GM18507 (cell line): ENCODE measurements at regions not wholly inside any gene's neighbourhood (a gene's known extent, or its start where the extent isn't known, plus 50 kb on each side); places are given as distances from the start of the nearest gene placed in this dataset.
"Not testable (repeated sequence)": the region's sequence is repeated elsewhere in the genome, so short reads cannot be mapped to it uniquely, and the experiment has no call there.

ENCODE experiments used
- DNase-seq: peaks from one replicate; pipeline ENCODE4 v3.0.0; 2011; ENCODE audit warnings: low read depth; ENCODE audit not compliant: insufficient read length; ENCODE audit errors: extremely low spot score
- FAIRE-seq: peaks from 2 replicates; lab custom pipeline; 2011; peaks lifted over from hg19 to GRCh38; lab: Jason Lieb, UNC

- FAIRE-seq (no peak), DNase-seq (no peak)
These were observed 337.5 kb downstream of the LRRIQ3 start for GRCh38 chr1:73860421-73860950.

DNA sequence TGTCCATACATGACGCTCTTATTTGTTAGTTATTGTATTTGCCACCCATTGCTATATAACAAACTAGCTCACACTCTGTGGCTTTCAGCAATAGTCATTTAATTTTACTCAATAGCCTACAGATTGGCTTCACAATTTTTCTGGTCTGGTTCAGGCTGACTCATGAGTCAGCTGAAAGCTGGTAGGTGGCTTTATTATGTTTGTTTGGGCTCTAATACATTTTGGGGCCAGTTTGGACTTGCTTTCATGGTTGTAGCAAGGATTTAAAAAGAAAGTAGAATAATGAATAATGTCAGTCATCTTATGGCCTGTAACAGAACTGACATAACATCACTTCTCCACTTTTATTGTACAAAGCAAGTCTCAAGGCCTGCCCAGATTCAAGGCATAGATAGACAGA lies 338.7 kb downstream of the LRRIQ3 start:
- FAIRE-seq (no peak), DNase-seq (no peak)

DNA sequence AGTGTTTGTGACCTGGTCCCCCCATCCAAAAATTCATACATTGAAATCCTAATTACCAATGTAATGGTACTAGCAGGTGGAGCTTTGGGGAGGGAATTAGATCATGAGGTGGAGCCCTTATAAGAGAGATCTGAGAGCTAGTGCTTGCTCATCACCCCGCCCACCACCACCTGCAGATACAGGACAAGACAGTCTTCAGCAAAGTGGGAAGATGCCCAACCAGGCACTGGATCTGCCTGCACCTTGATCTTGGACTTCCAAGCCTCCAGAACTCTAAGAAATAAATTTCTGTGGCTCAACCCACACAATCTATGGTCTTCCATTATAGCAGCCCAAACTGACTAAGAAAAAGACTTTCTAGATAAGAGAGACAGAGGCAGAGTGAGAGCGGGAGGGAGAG lies 343.4 kb downstream of the LRRIQ3 start:
- DNase-seq, result no peak
- FAIRE-seq, result no peak

GRCh38 chr1:73842436-73842835 lies 355.5 kb downstream of the LRRIQ3 start:
- FAIRE-seq (no peak), DNase-seq (no peak)

DNA sequence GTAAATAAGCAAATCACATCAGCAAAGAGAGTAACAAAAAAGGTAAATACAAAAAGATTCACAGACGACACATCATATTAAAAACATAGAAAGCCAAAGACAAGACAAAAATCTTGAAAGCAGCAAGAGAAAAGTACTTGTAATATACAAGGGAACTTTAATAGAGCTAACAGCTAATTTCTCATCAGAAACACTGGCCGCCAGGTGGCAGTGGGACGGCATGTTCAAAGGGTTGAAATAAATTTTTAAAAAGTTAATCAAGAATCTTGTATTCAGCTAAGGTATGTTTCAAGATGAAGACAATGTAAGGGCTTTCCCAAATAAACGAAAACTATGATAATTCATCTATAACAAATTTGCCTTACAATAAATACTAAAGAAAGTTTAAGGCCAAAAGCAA lies 358.1 kb downstream of the LRRIQ3 start:
- FAIRE-seq (no peak), DNase-seq (no peak)

- DNase-seq, result no peak
These were observed 365.4 kb downstream of the LRRIQ3 start for GRCh38 chr1:73832276-73833181.

DNA sequence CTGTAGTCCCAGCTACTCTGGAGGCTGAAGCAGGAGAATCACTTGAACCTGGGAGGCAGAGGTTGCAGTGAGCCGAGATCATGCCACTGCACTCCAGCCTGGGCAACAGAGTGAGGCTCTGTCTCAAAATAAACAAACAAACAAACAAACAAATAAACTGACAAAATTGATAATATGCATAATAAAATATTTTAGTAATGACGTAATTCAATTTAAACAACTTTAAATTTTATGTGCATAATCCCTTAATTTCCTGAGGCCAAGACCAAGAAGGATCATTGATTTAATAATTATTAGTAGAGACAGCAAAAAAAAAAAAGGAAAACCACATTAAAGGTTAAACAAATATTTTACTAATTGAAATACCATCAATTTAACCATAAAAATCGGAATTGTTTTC lies 370.7 kb downstream of the LRRIQ3 start:
- FAIRE-seq, DNase-seq: not testable (repeated sequence)

More at GRCh38 chr1:73832276-73833181, 365.4 kb downstream of the LRRIQ3 start:
- FAIRE-seq, result no peak

- no peak for FAIRE-seq
- no peak for DNase-seq
These were observed 373.9 kb downstream of the LRRIQ3 start for GRCh38 chr1:73824065-73824464.

DNA sequence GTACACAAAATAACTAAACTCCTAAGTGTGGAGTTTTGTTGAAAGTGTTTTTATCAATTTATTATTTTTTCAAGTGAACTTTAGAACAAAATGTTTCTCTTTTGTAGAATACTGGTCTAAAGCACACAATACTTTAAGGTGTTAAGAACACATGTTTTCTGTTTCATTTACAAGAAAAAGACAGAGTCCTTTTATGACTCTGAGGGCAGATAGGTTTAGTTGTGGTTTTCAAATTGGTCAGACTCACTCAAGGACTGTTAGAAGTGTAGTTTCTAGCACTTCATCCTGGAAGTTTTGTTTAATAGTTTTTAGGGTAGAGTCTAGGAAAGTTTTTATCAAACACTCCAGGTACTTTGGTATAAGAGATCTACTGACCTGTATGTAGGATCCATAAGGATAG lies 376.5 kb downstream of the LRRIQ3 start:
- FAIRE-seq (peak; percentile 77), DNase-seq (no peak)

DNA sequence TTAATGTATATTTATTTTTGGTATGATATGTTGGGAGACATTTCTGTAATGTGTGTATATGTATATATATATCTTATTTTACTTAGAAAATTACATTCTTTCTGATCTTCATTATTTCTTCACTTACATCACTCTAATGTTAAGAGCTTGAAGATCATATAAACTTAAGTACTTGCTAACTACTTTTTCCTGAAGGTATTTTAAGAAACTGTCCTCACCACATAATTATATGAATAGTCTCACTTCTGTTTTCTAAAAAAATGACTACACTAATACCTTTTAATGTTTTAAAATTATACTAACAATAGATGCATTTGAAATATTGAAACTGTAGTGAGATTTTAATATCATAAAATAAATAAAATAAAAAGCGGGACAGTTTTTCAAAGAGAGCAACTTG lies 377.1 kb downstream of the LRRIQ3 start:
- FAIRE-seq (no peak), DNase-seq (no peak)

DNA sequence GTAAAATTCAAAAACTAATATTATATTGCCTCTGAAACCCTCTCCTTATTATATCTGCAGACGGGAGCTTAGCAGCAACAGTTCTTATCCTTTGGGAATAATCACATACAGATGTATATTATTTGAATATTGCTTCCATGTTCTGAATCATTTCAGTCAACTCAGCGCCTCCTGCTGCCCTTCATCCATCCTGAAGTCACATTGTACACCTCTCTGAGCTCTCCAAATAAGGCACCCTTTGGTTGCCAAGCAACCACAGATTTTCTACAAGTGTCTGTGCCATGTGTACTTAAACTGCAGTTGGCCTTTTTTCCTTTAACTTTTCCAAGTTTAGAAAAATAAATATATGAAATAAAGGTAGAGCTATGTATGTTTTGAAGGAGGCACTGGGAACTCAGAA lies 384.3 kb downstream of the LRRIQ3 start:
- no peak for DNase-seq
- no peak for FAIRE-seq

- no peak for DNase-seq
- FAIRE-seq, result no peak
These were observed 384.7 kb downstream of the LRRIQ3 start for GRCh38 chr1:73813236-73813635.

GRCh38 chr1:73811798-73812197 lies 386.2 kb downstream of the LRRIQ3 start:
- DNase-seq, result no peak
- FAIRE-seq, result no peak

DNA sequence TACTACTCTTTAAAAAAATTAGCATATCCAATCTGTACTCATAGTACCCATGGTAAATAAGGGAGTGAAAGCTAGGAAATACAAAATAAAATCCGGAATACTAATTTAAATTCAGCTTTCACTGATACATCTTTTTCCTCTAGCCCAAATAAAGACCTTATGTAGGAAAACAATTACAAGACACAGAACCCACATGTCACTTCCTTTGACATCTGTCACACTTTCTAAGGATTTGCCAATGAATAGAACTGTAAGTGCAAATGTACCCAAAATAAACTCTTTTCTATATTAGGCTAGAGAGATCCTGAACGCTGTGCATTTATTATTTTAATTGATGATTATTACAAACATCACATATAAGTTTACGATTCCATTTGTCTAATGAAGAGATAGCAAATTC lies 393.0 kb downstream of the LRRIQ3 start:
- FAIRE-seq (no peak), DNase-seq (no peak)

GRCh38 chr1:73803380-73803779 lies 394.6 kb downstream of the LRRIQ3 start:
- DNase-seq (no peak), FAIRE-seq (no peak)

- FAIRE-seq (no peak), DNase-seq (no peak)
These were observed 396.0 kb downstream of the LRRIQ3 start for GRCh38 chr1:73801912-73802429.

DNA sequence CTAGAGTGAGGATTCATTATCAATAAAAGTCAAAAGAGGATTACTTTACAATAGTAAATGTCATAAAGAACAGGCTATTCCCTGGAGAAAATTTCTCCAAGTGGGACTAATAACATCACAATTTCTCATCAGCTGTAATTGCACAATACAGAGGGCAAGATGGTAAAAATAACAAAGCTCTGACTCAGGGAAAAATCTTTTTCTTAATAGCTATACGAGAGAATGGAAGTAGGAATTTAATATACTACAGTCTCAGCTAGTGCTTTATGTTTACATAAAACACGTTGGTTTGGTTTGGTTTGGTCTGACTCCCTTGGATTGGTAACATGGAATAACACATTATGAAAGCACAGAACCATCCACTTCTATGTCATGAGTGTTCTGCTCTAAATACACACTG lies 397.6 kb downstream of the LRRIQ3 start:
- FAIRE-seq (no peak), DNase-seq (no peak)

- no peak for FAIRE-seq
- DNase-seq, result no peak
These were observed 408.0 kb downstream of the LRRIQ3 start for GRCh38 chr1:73789965-73790364.

DNA sequence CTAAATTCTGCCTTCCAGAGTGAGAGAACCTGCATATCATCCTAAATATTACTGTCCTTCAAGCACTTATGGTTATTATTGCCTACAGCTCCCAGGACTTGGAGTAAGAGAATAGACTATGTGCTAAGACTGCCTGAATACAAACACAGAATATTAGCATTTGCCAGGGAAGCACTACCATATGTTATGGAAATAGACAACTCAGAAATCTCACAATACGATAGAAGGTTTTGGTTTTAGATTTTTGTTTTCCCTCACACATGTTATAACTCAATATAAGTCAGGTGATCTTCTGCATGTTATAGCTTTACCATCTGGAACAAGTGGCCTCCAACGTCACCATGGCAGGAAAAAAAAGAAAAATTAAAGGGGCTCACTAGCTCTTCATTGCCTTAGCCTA lies 413.9 kb downstream of the LRRIQ3 start:
- FAIRE-seq, result no peak
- DNase-seq, result no peak

GRCh38 chr1:73783352-73783751 lies 414.6 kb downstream of the LRRIQ3 start:
- FAIRE-seq, result no peak
- no peak for DNase-seq

GRCh38 chr1:73782901-73783300 lies 415.1 kb downstream of the LRRIQ3 start:
- DNase-seq, result no peak
- no peak for FAIRE-seq
